ENCODE measurements at regions not wholly inside any gene's neighbourhood (a gene's known extent, or its start where the extent isn't known, plus 50 kb on each side); places are given as distances from the start of the nearest gene placed in this dataset.

- Histone ChIP-seq H3K27me3 (no peaks in the 10 kb centered on the region), H3K4me1 (no peaks in the 10 kb centered on the region), H3K9me3 (no peaks in the 10 kb centered on the region), H3K4me3 (no peak overlapping the region), H3K36me3 (no peaks in the 10 kb centered on the region), H3K27ac (replicated peaks in 1 of 4) (no peak overlapping the region)
- WGBS: 92% methylated on average over 4 of the region's 5 CpGs
- intact Hi-C loops (cut with DNase I): no loop called here
- TF ChIP-seq POLR2AphosphoS5 (IDR thresholded peaks at IDR 0.05): no peak
- no peak for DNase-seq (ENCODE audit: extremely low spot score)
Measured at GRCh38 chr1:38238294-38238693, 191.7 kb upstream of the POU3F1 start.

GRCh38 chr1:38235705-38236104 lies 189.1 kb upstream of the POU3F1 start:
- peaks cover 0 to 8% (median 0%) of the 10 kb centered on the region in 4 donors for H3K9me3 ChIP-seq
- no peaks in the 10 kb centered on the region for H3K4me1 ChIP-seq
- no peak for TF ChIP-seq CTCF (IDR thresholded peaks at IDR 0.05)
- no peak for TF ChIP-seq EP300 (IDR thresholded peaks at IDR 0.05)
- no peak for TF ChIP-seq POLR2AphosphoS5 (IDR thresholded peaks at IDR 0.05)
- TF ChIP-seq POLR2A (IDR thresholded peaks at IDR 0.05; ENCODE audit: low read depth): no peak
- DNase-seq (ENCODE audit: extremely low spot score): no peak
- no peak overlapping the region for H3K4me3 ChIP-seq
- intact Hi-C loops (cut with DNase I): no loop called here
- WGBS: 75% methylated on average over 3 of the region's 3 CpGs
- H3K27ac ChIP-seq (replicated peaks in 1 of 4): no peak overlapping the region
- H3K36me3 ChIP-seq: no peaks in the 10 kb centered on the region
- no peaks in the 10 kb centered on the region for H3K27me3 ChIP-seq

- DNase-seq (ENCODE audit: extremely low spot score): no peak
- WGBS: 94% methylated on average over 1 of the region's 1 CpG
- intact Hi-C loops (cut with DNase I): no loop called here
Measured at GRCh38 chr1:38231941-38232340, 185.3 kb upstream of the POU3F1 start.

DNA sequence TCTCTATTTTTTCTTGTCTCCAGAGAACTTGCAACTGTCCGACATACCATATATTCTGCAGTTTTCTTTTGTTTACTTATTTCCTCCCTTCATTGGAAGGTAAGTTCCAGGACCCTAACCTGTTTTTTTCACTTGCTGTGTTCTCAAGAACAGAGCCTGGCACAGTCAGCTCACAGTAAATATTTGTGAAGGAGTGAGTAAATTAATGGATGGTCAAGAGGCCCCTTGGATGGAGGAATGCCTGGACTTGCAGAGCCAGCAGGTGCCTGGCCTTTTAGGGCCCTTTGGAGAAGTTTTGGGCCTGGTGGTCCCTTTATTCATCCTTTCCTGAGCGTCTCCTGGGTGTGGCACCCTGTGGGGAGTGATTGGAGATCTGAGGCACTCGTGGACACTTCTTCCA lies 182.1 kb upstream of the POU3F1 start:
- intact Hi-C loops (cut with DNase I): no loop called here
- Histone ChIP-seq H3K27ac (replicated peaks in 1 of 4) (no peak overlapping the region), H3K4me3 (no peak overlapping the region), H3K9me3 (peaks cover 0 to 8% (median 0%) of the 10 kb centered on the region in 4 donors), H3K27me3 (no peaks in the 10 kb centered on the region), H3K4me1 (no peaks in the 10 kb centered on the region), H3K36me3 (no peaks in the 10 kb centered on the region)
- no peak for TF ChIP-seq POLR2AphosphoS5 (IDR thresholded peaks at IDR 0.05)
- TF ChIP-seq CTCF (IDR thresholded peaks at IDR 0.05): no peak
- TF ChIP-seq EP300 (IDR thresholded peaks at IDR 0.05): no peak
- TF ChIP-seq POLR2A (IDR thresholded peaks at IDR 0.05; ENCODE audit: low read depth): no peak
- 88% methylated on average over 3 of the region's 3 CpGs for WGBS
- no peak for DNase-seq (ENCODE audit: extremely low spot score)

More at GRCh38 chr1:38231941-38232340, 185.3 kb upstream of the POU3F1 start:
- TF ChIP-seq POLR2AphosphoS5 (IDR thresholded peaks at IDR 0.05): no peak
- no peak for TF ChIP-seq POLR2A (IDR thresholded peaks at IDR 0.05; ENCODE audit: low read depth)
- no peak for TF ChIP-seq EP300 (IDR thresholded peaks at IDR 0.05)
- TF ChIP-seq CTCF (IDR thresholded peaks at IDR 0.05): no peak
- Histone ChIP-seq H3K27me3 (no peaks in the 10 kb centered on the region), H3K4me3 (no peak overlapping the region), H3K9me3 (peaks cover 0 to 8% (median 0%) of the 10 kb centered on the region in 4 donors), H3K27ac (replicated peaks in 1 of 4) (no peak overlapping the region), H3K36me3 (no peaks in the 10 kb centered on the region), H3K4me1 (no peaks in the 10 kb centered on the region)

DNA sequence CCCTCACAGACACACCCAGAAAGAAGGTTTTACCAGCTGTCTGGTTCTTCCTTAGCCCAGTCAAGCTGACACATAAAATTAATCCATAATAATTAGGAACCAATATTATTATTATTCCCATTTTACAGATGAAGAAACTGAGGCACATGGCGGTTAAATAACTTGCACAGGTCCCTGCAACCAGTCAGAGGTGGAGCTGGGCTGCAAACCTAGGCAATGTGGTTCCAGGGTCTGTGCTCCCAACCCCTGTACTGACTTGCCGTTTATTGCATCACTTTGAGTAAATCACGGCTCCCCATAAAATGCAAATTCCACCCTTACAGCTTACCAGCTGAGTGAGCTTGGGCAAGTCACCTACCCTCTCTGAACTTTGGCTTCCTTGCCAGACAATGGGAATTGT lies 179.2 kb upstream of the POU3F1 start:
- Histone ChIP-seq H3K27ac (replicated peaks in 1 of 4) (no peak overlapping the region), H3K4me1 (no peaks in the 10 kb centered on the region), H3K27me3 (no peaks in the 10 kb centered on the region), H3K4me3 (no peak overlapping the region), H3K9me3 (no peaks in the 10 kb centered on the region), H3K36me3 (no peaks in the 10 kb centered on the region)
- TF ChIP-seq POLR2AphosphoS5 (IDR thresholded peaks at IDR 0.05) (no peak), EP300 (IDR thresholded peaks at IDR 0.05) (no peak), POLR2A (IDR thresholded peaks at IDR 0.05; ENCODE audit: low read depth) (no peak), CTCF (IDR thresholded peaks at IDR 0.05) (no peak)
- 95% methylated on average over 3 of the region's 3 CpGs for WGBS
- intact Hi-C loops (cut with DNase I): no loop called here
- no peak for DNase-seq (ENCODE audit: extremely low spot score)
